ENCODE measurements at regions not wholly inside any gene's neighbourhood (a gene's known extent, or its start where the extent isn't known, plus 50 kb on each side); places are given as distances from the start of the nearest gene placed in this dataset.

- H3K27ac ChIP-seq (ENCODE audit: low read depth in 2 of 2, low read length in 2 of 2): no peak overlapping the region
- TF ChIP-seq CTCF (IDR thresholded peaks at IDR 0.05; ENCODE audit: borderline replicate concordance, extremely low read depth, insufficient read depth): no peak
- DNase-seq: no peak
- no peak for FAIRE-seq
- H3K4me1 ChIP-seq (ENCODE audit: control insufficient read depth in 2 of 3, insufficient read depth in 2 of 3, low read depth in 1 of 3, low read length in 3 of 3): no peaks in the 10 kb centered on the region
- no peaks in the 10 kb centered on the region for H3K9me3 ChIP-seq (ENCODE audit: control insufficient read depth in 2 of 3, insufficient read depth in 1 of 3, low read length in 3 of 3)
- H3K4me3 ChIP-seq (ENCODE audit: low read length in 3 of 3): no peak overlapping the region
- H3K27me3 ChIP-seq (ENCODE audit: control insufficient read depth, insufficient read depth, low read length): no peaks in the 10 kb centered on the region
- intact Hi-C loops (cut with DNase I): no loop called here
- no peak overlapping the region for H3K9ac ChIP-seq (ENCODE audit: low read length in 3 of 3)
- H3K36me3 ChIP-seq (ENCODE audit: control insufficient read depth in 2 of 3, insufficient read depth in 3 of 3, low read length in 3 of 3): no peaks in the 10 kb centered on the region
Measured at GRCh38 chr10:109668703-109669102, 254.6 kb downstream of the XPNPEP1 start.

GRCh38 chr10:109668154-109668665 is 255.1 kb downstream of the XPNPEP1 start:
- H3K9me3 ChIP-seq (ENCODE audit: control insufficient read depth in 2 of 3, insufficient read depth in 1 of 3, low read length in 3 of 3): no peaks in the 10 kb centered on the region
- intact Hi-C loops (cut with DNase I): no loop called here
- no peak for DNase-seq
- no peak for FAIRE-seq
- no peak for TF ChIP-seq CTCF (IDR thresholded peaks at IDR 0.05; ENCODE audit: borderline replicate concordance, extremely low read depth, insufficient read depth)
- no peak overlapping the region for H3K9ac ChIP-seq (ENCODE audit: low read length in 3 of 3)
- no peaks in the 10 kb centered on the region for H3K4me1 ChIP-seq (ENCODE audit: control insufficient read depth in 2 of 3, insufficient read depth in 2 of 3, low read depth in 1 of 3, low read length in 3 of 3)
- no peaks in the 10 kb centered on the region for H3K27me3 ChIP-seq (ENCODE audit: control insufficient read depth, insufficient read depth, low read length)
- H3K27ac ChIP-seq (ENCODE audit: low read depth in 2 of 2, low read length in 2 of 2): no peak overlapping the region
- no peaks in the 10 kb centered on the region for H3K36me3 ChIP-seq (ENCODE audit: control insufficient read depth in 2 of 3, insufficient read depth in 3 of 3, low read length in 3 of 3)
- H3K4me3 ChIP-seq (ENCODE audit: low read length in 3 of 3): no peak overlapping the region

GRCh38 chr10:109665321-109665720 is 258.0 kb downstream of the XPNPEP1 start:
- Histone ChIP-seq H3K9me3 (ENCODE audit: control insufficient read depth in 2 of 3, insufficient read depth in 1 of 3, low read length in 3 of 3) (no peaks in the 10 kb centered on the region), H3K27me3 (ENCODE audit: control insufficient read depth, insufficient read depth, low read length) (no peaks in the 10 kb centered on the region), H3K36me3 (ENCODE audit: control insufficient read depth in 2 of 3, insufficient read depth in 3 of 3, low read length in 3 of 3) (no peaks in the 10 kb centered on the region), H3K4me1 (ENCODE audit: control insufficient read depth in 2 of 3, insufficient read depth in 2 of 3, low read depth in 1 of 3, low read length in 3 of 3) (no peaks in the 10 kb centered on the region), H3K27ac (ENCODE audit: low read depth in 2 of 2, low read length in 2 of 2) (no peak overlapping the region), H3K9ac (ENCODE audit: low read length in 3 of 3) (no peak overlapping the region), H3K4me3 (ENCODE audit: low read length in 3 of 3) (no peak overlapping the region)
- FAIRE-seq: no peak
- intact Hi-C loops (cut with DNase I): no loop called here
- no peak for TF ChIP-seq CTCF (IDR thresholded peaks at IDR 0.05; ENCODE audit: borderline replicate concordance, extremely low read depth, insufficient read depth)
- no peak for DNase-seq

GRCh38 chr10:109664554-109664953 is 258.8 kb downstream of the XPNPEP1 start:
- Histone ChIP-seq H3K36me3 (ENCODE audit: control insufficient read depth in 2 of 3, insufficient read depth in 3 of 3, low read length in 3 of 3) (no peaks in the 10 kb centered on the region), H3K9me3 (ENCODE audit: control insufficient read depth in 2 of 3, insufficient read depth in 1 of 3, low read length in 3 of 3) (no peaks in the 10 kb centered on the region), H3K9ac (ENCODE audit: low read length in 3 of 3) (no peak overlapping the region), H3K4me3 (ENCODE audit: low read length in 3 of 3) (no peak overlapping the region), H3K4me1 (ENCODE audit: control insufficient read depth in 2 of 3, insufficient read depth in 2 of 3, low read depth in 1 of 3, low read length in 3 of 3) (no peaks in the 10 kb centered on the region), H3K27ac (ENCODE audit: low read depth in 2 of 2, low read length in 2 of 2) (no peak overlapping the region), H3K27me3 (ENCODE audit: control insufficient read depth, insufficient read depth, low read length) (no peaks in the 10 kb centered on the region)
- DNase-seq (no peak), FAIRE-seq (no peak)
- TF ChIP-seq CTCF (IDR thresholded peaks at IDR 0.05; ENCODE audit: borderline replicate concordance, extremely low read depth, insufficient read depth): no peak
- intact Hi-C loops (cut with DNase I): no loop called here

Data from kidney (tissue), 13 donors.